Activated CD8-positive, alpha-beta T cell treated with anti-CD3 and anti-CD28 coated beads for 36 hours (primary cell): ENCODE measurements at regions not wholly inside any gene's neighbourhood (a gene's known extent, or its start where the extent isn't known, plus 50 kb on each side); places are given as distances from the start of the nearest gene placed in this dataset.
"Not testable (repeated sequence)": the region's sequence is repeated elsewhere in the genome, so short reads cannot be mapped to it uniquely, and the experiment has no call there.

Source experiments
- ATAC-seq: fragments of 200-7000 bp; cut with Tn5 transposase; one replicate; pipeline ENCODE4 v1.10.0; 2021; ENCODE audit warnings: mild to moderate bottlenecking, moderate library complexity
- CTCF ChIA-PET: fragments of 350-600 bp; sonication (Branson Sonifier 250); formaldehyde crosslinking; loops from one replicate; lab custom pipeline; 2021; ENCODE audit warnings: antibody characterized with exemption; lab: Charles Lee
- POLR2A ChIA-PET: fragments of 350-600 bp; sonication (Branson Sonifier 250); formaldehyde crosslinking; loops from one replicate; lab custom pipeline; 2021; ENCODE audit warnings: antibody characterized with exemption; lab: Charles Lee
- DNase-seq: peaks from one replicate; pipeline ENCODE4 v3.0.0-alpha.2; 2020
- H3K27ac Mint-ChIP-seq: one replicate; pipeline ENCODE4 v1.8.0; 2021; ENCODE audit warnings: mild to moderate bottlenecking, mixed read lengths
- H3K27me3 Mint-ChIP-seq: one replicate; pipeline ENCODE4 v1.8.0; 2021; ENCODE audit warnings: mixed read lengths
- H3K36me3 Mint-ChIP-seq: one replicate; pipeline ENCODE4 v1.8.0; 2021; ENCODE audit warnings: low read depth, mixed read lengths
- H3K4me1 Mint-ChIP-seq: one replicate; pipeline ENCODE4 v1.8.0; 2021; ENCODE audit warnings: low read depth, mixed read lengths
- H3K4me3 Mint-ChIP-seq: one replicate; pipeline ENCODE4 v1.8.0; 2021; ENCODE audit warnings: mild to moderate bottlenecking, moderate library complexity, mixed read lengths
- H3K9me3 Mint-ChIP-seq: one replicate; pipeline ENCODE4 v1.8.0; 2021; ENCODE audit warnings: mixed read lengths
- intact Hi-C: fragments of 100-400 bp; cut with micrococcal nuclease; formaldehyde crosslinking; loops from one replicate; pipeline ENCODE4 v1.10.0; 2022
- TF ChIP-seq, protein P1 (sequence below): fragments of 200-600 bp; IDR thresholded peaks from one replicate; pipeline ENCODE4 v1.8.0; 2022; ENCODE audit warnings: antibody characterized with exemption, mild to moderate bottlenecking

- DNase-seq: no peak
- no peak for ATAC-seq
- Mint-ChIP-seq H3K9me3 (peaks cover 13% of the 10 kb centered on the region), H3K4me1 (peaks cover 7% of the 10 kb centered on the region), H3K36me3 (no peaks in the 10 kb centered on the region), H3K27me3 (no peaks in the 10 kb centered on the region), H3K27ac (no peak overlapping the region), H3K4me3 (no peak overlapping the region)
- ChIA-PET POLR2A (no interaction called here), CTCF (interaction anchor here (0.7 kb wide), 1 partner anchor 168 kb away, joined by 3 read pairs; no protein-coding TSS in a partner anchor)
- intact Hi-C loops: no loop called here
- TF ChIP-seq, protein P1, sequence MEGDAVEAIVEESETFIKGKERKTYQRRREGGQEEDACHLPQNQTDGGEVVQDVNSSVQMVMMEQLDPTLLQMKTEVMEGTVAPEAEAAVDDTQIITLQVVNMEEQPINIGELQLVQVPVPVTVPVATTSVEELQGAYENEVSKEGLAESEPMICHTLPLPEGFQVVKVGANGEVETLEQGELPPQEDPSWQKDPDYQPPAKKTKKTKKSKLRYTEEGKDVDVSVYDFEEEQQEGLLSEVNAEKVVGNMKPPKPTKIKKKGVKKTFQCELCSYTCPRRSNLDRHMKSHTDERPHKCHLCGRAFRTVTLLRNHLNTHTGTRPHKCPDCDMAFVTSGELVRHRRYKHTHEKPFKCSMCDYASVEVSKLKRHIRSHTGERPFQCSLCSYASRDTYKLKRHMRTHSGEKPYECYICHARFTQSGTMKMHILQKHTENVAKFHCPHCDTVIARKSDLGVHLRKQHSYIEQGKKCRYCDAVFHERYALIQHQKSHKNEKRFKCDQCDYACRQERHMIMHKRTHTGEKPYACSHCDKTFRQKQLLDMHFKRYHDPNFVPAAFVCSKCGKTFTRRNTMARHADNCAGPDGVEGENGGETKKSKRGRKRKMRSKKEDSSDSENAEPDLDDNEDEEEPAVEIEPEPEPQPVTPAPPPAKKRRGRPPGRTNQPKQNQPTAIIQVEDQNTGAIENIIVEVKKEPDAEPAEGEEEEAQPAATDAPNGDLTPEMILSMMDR: no peak
Observed at GRCh38 chr5:50547303-50547702, 106.2 kb upstream of the EMB start.

DNA sequence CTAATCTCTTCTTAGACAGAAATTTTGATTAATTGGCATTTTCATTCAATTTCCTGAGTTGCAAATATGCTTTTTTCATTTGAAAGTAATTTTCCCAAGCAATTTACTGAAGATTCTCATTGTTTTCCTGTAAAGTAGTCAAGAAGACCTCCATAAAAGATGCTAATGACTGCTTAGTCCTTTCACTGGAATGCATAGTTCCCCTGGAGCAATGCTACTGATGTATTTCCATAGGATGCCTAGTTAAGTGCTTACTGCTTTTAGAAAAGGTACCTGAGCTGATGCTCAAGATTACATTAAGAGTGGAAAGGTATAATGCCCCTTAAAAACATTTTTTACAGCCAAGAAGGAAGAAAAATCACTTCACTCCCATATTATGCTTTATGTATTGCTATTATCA lies 109.2 kb upstream of the EMB start:
- ChIA-PET CTCF (no interaction called here), POLR2A (no interaction called here)
- Mint-ChIP-seq H3K27me3 (no peaks in the 10 kb centered on the region), H3K9me3 (no peaks in the 10 kb centered on the region), H3K36me3 (no peaks in the 10 kb centered on the region), H3K4me3 (no peak overlapping the region), H3K4me1 (peaks cover 20% of the 10 kb centered on the region), H3K27ac (no peak overlapping the region)
- TF ChIP-seq, protein P1: no peak
- ATAC-seq (no peak), DNase-seq (no peak)
- intact Hi-C loops: no loop called here

GRCh38 chr5:50550993-50551392 lies 109.9 kb upstream of the EMB start:
- Mint-ChIP-seq H3K36me3 (no peaks in the 10 kb centered on the region), H3K27me3 (no peaks in the 10 kb centered on the region), H3K4me3 (no peak overlapping the region), H3K4me1 (peaks cover 20% of the 10 kb centered on the region), H3K9me3 (no peaks in the 10 kb centered on the region), H3K27ac (no peak overlapping the region)
- intact Hi-C loops: no loop called here
- POLR2A ChIA-PET: no interaction called here
- DNase-seq (no peak), ATAC-seq (no peak)
- CTCF ChIA-PET: no interaction called here
- TF ChIP-seq, protein P1: no peak

DNA sequence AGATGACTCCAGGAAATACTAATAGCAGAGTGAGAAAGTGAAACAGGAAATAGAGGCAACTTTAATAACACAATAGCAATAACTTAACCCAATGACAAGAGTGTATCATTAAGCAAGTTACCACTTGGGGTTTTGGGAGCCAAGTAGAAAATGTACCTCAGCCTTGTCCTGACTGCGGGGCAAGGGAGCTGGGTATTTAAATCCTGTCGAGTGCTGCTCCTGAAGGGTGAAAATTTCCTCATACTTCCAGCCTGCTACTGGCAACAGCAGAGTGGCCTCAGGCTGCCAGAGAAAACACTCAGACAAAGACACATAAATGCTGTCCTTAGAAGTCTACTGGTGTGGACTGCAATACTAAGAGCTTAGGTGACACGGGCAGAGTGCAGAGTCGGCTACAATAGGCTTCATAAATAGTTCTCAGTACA lies 112.5 kb upstream of the EMB start:
- no peak for DNase-seq
- ChIA-PET CTCF (no interaction called here), POLR2A (no interaction called here)
- H3K4me1 Mint-ChIP-seq: peaks cover 13% of the 10 kb centered on the region
- no peak overlapping the region for H3K4me3 Mint-ChIP-seq
- no peaks in the 10 kb centered on the region for H3K27me3 Mint-ChIP-seq
- ATAC-seq: no peak
- H3K27ac Mint-ChIP-seq: no peak overlapping the region
- no peaks in the 10 kb centered on the region for H3K9me3 Mint-ChIP-seq
- intact Hi-C loops: no loop called here
- TF ChIP-seq, protein P1: no peak
- no peaks in the 10 kb centered on the region for H3K36me3 Mint-ChIP-seq

- H3K27ac Mint-ChIP-seq, H3K9me3 Mint-ChIP-seq, H3K4me3 Mint-ChIP-seq, H3K36me3 Mint-ChIP-seq, intact Hi-C loops, H3K27me3 Mint-ChIP-seq, DNase-seq, CTCF ChIA-PET, POLR2A ChIA-PET, ATAC-seq: not testable (repeated sequence)
- peaks cover 12% of the 10 kb centered on the region for H3K4me1 Mint-ChIP-seq
Observed at GRCh38 chr5:50558640-50559039, 107.8 kb upstream of the PARP8 start.

DNA sequence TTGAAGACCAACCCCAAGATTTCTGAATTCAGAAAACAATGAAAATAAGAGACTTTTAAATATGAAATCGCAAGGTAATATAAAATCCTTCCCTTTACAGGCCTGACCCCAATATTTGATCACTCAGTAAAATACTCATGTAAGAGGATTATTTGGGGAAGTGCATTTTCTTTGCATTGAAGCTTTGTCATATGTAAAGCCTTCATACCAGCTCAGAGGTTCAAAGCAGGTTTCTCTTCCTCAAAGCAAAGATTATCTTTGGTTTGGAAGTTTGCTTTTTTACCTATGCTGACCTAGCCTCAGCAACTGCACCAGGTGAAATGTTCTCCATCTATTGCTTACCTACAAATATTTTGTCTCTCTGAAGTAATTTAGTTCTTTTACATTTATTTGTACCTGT lies 106.5 kb upstream of the PARP8 start:
- no peak overlapping the region for H3K4me3 Mint-ChIP-seq
- intact Hi-C loops: no loop called here
- H3K36me3 Mint-ChIP-seq: no peaks in the 10 kb centered on the region
- ATAC-seq (no peak), DNase-seq (no peak)
- TF ChIP-seq, protein P1: no peak
- ChIA-PET POLR2A (no interaction called here), CTCF (no interaction called here)
- peaks cover 16% of the 10 kb centered on the region for H3K4me1 Mint-ChIP-seq
- no peak overlapping the region for H3K27ac Mint-ChIP-seq
- H3K9me3 Mint-ChIP-seq: no peaks in the 10 kb centered on the region
- H3K27me3 Mint-ChIP-seq: no peaks in the 10 kb centered on the region
